ENCODE measurements at regions not wholly inside any gene's neighbourhood (a gene's known extent, or its start where the extent isn't known, plus 50 kb on each side); places are given as distances from the start of the nearest gene placed in this dataset.

DNA sequence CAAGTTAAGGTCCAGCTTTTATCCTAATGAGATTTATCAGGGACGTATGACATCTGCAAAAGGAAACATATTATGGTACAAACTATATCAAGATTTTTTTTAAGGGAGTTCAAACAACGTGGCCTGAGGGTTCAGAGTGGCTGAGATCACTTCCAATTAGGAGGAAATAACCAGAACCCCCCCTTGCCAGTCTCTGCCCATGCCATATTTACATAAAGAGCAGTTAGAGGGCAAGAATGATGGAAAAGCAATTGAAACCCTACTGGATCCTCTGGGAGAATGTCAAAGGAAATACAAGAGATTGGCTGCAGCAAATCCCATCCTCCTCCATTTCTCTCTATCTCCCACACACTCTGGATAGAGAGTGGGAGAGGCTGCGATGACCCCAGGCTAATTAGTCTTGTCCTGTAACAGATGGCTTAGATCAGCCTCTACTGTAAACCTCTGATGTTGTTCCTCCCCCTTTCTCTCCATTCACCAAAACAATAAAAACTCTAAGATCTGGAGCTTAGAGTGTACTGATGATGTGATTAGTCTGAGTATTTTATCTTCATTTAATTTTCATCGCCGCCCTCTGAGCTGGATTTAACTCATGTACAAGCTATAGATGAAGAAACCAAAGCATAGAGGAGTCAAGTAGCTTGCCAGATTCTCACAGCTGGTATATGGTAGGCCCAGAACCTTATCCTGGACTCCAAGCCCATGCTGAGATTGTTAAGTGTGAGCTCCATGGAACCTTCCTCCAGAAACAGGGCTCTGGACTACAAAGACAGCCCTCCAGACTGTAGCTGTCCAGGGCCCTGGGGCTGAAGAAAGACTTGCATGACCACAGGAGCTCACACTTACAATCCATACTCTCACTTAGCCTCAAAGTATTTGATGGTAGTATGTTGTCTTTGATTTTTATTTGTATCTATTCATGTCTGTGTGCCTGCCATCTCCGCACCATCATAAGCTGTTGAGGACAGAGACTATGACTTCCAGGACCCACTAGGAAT, 54.1 kb upstream of the GNG2 start:
- no peaks in the 10 kb centered on the region for H3K36me3 Mint-ChIP-seq (ENCODE audit: low read depth)
- peaks cover 8% of the 10 kb centered on the region for H3K9me3 Mint-ChIP-seq
- H3K27ac Mint-ChIP-seq: peak overlapping the region; percentile 73 to 85 (median 82)
- TF ChIP-seq CTCF (IDR thresholded peaks at IDR 0.05; ENCODE audit: unreplicated experiment in 3 of 3): no peak
- H3K27me3 Mint-ChIP-seq (ENCODE audit: low read depth): peaks cover 3% of the 10 kb centered on the region
- H3K4me1 Mint-ChIP-seq: peaks cover 31% of the 10 kb centered on the region
- H3K4me3 Mint-ChIP-seq: no peak overlapping the region

DNA sequence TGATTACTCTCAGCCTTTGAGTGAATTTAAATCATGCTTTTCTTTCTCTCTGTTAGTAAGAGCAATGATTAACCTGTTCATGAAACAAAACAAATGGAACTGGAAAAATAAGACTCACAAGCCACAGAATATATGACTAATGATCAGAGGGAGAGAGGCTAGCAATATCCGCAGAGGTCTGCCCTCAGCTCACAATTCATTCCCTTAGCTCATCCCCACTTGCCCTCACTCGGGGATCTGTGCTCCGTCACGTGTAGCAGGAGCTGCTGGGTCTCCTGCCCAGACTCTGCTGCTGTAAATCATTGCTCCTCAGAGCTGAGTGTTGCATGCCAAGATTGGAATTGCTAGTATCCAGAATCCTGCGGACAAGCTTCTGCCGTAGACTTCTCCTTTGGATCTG, 53.1 kb upstream of the GNG2 start:
- no peak for TF ChIP-seq CTCF (IDR thresholded peaks at IDR 0.05; ENCODE audit: unreplicated experiment in 3 of 3)
- peaks cover 8% of the 10 kb centered on the region for H3K9me3 Mint-ChIP-seq
- no peaks in the 10 kb centered on the region for H3K36me3 Mint-ChIP-seq (ENCODE audit: low read depth)
- peaks cover 3% of the 10 kb centered on the region for H3K27me3 Mint-ChIP-seq (ENCODE audit: low read depth)
- peaks cover 31% of the 10 kb centered on the region for H3K4me1 Mint-ChIP-seq
- peak overlapping the region; percentile 73 to 85 (median 82) for H3K27ac Mint-ChIP-seq
- no peak overlapping the region for H3K4me3 Mint-ChIP-seq

Data from nephron (organoid).